Esophagus muscularis mucosa (tissue), 3 donors: ENCODE measurements at regions not wholly inside any gene's neighbourhood (a gene's known extent, or its start where the extent isn't known, plus 50 kb on each side); places are given as distances from the start of the nearest gene placed in this dataset.

ENCODE experiments used
- CTCF ChIP-seq, 3 experiments: fragments of 200-600 bp in 2 of 3; fragments of 450-650 bp in 1 of 3; sonication (generic) in 2 of 3; IDR thresholded peaks; one replicate each; pipeline ENCODE4 v1.5.1; 2017 to 2019; ENCODE audit warnings: antibody characterized with exemption in 3 of 3, mild to moderate bottlenecking in 2 of 3, moderate library complexity in 1 of 3
- POLR2A ChIP-seq: fragments of 450-650 bp; IDR thresholded peaks from one replicate; pipeline ENCODE4 v1.6.1; 2017; ENCODE audit warnings: antibody characterized with exemption, moderate library complexity, mild to moderate bottlenecking, low read depth
- POLR2AphosphoS5 ChIP-seq, 2 donors: sonication (generic); formaldehyde crosslinking; IDR thresholded peaks; one replicate each; pipeline ENCODE4 v1.6.1; 2017; ENCODE audit warnings: antibody characterized with exemption in 2 of 2

GRCh38 chr9:75422944-75423522 lies 334.7 kb downstream of the OSTF1 start:
- TF ChIP-seq POLR2A (no peak), CTCF (IDR thresholded peaks at IDR 0.05) (no peak), POLR2AphosphoS5 (IDR thresholded peaks at IDR 0.05) (no peak)
